Natural killer cell (primary cell): ENCODE measurements at regions not wholly inside any gene's neighbourhood (a gene's known extent, or its start where the extent isn't known, plus 50 kb on each side); places are given as distances from the start of the nearest gene placed in this dataset.

Experiments
- ATAC-seq, 3 donors: fragments of 150-1000 bp in 2 of 3; fragments of 200-7000 bp in 1 of 3; cut with Tn5 transposase; 1 replicate in 1 of 3; 2 replicates in 2 of 3; pipeline ENCODE4 v1.10.0; 2021; ENCODE audit warnings: mild to moderate bottlenecking in 2 of 3, moderate library complexity in 2 of 3
- DNase-seq, 2 donors: peaks; one replicate each; pipeline versions ENCODE4 v3.0.0 to v3.0.0-alpha.2; 2013 to 2021; ENCODE audit warnings: mixed read lengths in 1 of 2
- H3K27ac ChIP-seq: one replicate; pipeline ENCODE4 v1.5.1; 2013; ENCODE audit warnings: mild to moderate bottlenecking, low read length
- H3K27me3 ChIP-seq: one replicate; pipeline ENCODE4 v1.6.1; 2013; ENCODE audit warnings: low read length; ENCODE audit not compliant: control insufficient read depth, insufficient read depth
- H3K36me3 ChIP-seq: one replicate; pipeline ENCODE4 v1.6.1; 2013; ENCODE audit warnings: low read length; ENCODE audit not compliant: control insufficient read depth, insufficient read depth
- H3K4me1 ChIP-seq: one replicate; pipeline ENCODE4 v1.6.1; 2013; ENCODE audit warnings: low read length; ENCODE audit not compliant: control insufficient read depth, insufficient read depth
- H3K4me3 ChIP-seq: one replicate; pipeline ENCODE4 v1.5.1; 2013; ENCODE audit warnings: low read length
- H3K9me3 ChIP-seq: one replicate; pipeline ENCODE4 v1.6.1; 2013; ENCODE audit warnings: low read length; ENCODE audit not compliant: control insufficient read depth, insufficient read depth
- H3K27ac Mint-ChIP-seq, 2 donors: one replicate each; pipeline ENCODE4 v1.8.0; 2022; ENCODE audit warnings: mild to moderate bottlenecking in 2 of 2, mixed read lengths in 2 of 2, moderate library complexity in 1 of 2
- H3K27me3 Mint-ChIP-seq, 2 donors: one replicate each; pipeline ENCODE4 v1.8.0; 2022; ENCODE audit warnings: low read depth in 2 of 2, mixed read lengths in 2 of 2
- H3K36me3 Mint-ChIP-seq: one replicate; pipeline ENCODE4 v1.8.0; 2022; ENCODE audit warnings: mixed read lengths
- H3K4me1 Mint-ChIP-seq, 2 donors: one replicate each; pipeline ENCODE4 v1.8.0; 2022; ENCODE audit warnings: mixed read lengths in 2 of 2
- H3K4me3 Mint-ChIP-seq: one replicate; pipeline ENCODE4 v1.8.0; 2022; ENCODE audit warnings: mild to moderate bottlenecking, moderate library complexity, mixed read lengths
- H3K9me3 Mint-ChIP-seq, 2 donors: one replicate each; pipeline ENCODE4 v1.8.0; 2022; ENCODE audit warnings: mixed read lengths in 2 of 2
- CTCF ChIP-seq: fragments of 200-600 bp; IDR thresholded peaks from one replicate; pipeline ENCODE4 v1.8.0; 2022; ENCODE audit warnings: antibody characterized with exemption
- WGBS: methylation state at CpG from one replicate; pipeline ENCODE4 v1.1.7; 2013; ENCODE audit warnings: missing lambda C conversion rate; ENCODE audit not compliant: insufficient coverage; 5-methylcytosine and 5-hydroxymethylcytosine counted together
- intact Hi-C: fragments of 100-400 bp; cut with micrococcal nuclease; formaldehyde crosslinking; loops from one replicate; pipeline ENCODE4 v1.14.2; 2022

GRCh38 chr2:145801210-145801609, 1281.3 kb upstream of the ZEB2 start:
- no peaks in the 10 kb centered on the region for H3K4me1 Mint-ChIP-seq

GRCh38 chr2:145800151-145801091, 1280.5 kb upstream of the ZEB2 start:
- H3K4me3 ChIP-seq, result no peak overlapping the region
- Mint-ChIP-seq H3K27me3 (no peaks in the 10 kb centered on the region), H3K36me3 (no peaks in the 10 kb centered on the region), H3K9me3 (no peaks in the 10 kb centered on the region), H3K4me1 (no peaks in the 10 kb centered on the region), H3K27ac (no peak overlapping the region), H3K4me3 (no peak overlapping the region)
- no peak overlapping the region for H3K27ac ChIP-seq
- ATAC-seq (no peak), DNase-seq (no peak)
- intact Hi-C loops, result no loop called here
- TF ChIP-seq CTCF, result no peak
- 79% methylated on average over 6 of the region's 6 CpGs for WGBS
- no peaks in the 10 kb centered on the region for H3K9me3 ChIP-seq
- H3K4me1 ChIP-seq, result no peaks in the 10 kb centered on the region
- H3K36me3 ChIP-seq, result no peaks in the 10 kb centered on the region
- H3K27me3 ChIP-seq, result no peaks in the 10 kb centered on the region

More at GRCh38 chr2:145801210-145801609, 1281.3 kb upstream of the ZEB2 start:
- no peaks in the 10 kb centered on the region for H3K4me1 ChIP-seq
- Mint-ChIP-seq H3K27ac (no peak overlapping the region), H3K9me3 (no peaks in the 10 kb centered on the region), H3K36me3 (no peaks in the 10 kb centered on the region), H3K4me3 (no peak overlapping the region), H3K27me3 (no peaks in the 10 kb centered on the region)
- H3K36me3 ChIP-seq, result no peaks in the 10 kb centered on the region
- H3K27me3 ChIP-seq, result no peaks in the 10 kb centered on the region
- H3K27ac ChIP-seq, result no peak overlapping the region
- WGBS, result 93% methylated on average over 1 of the region's 1 CpG
- DNase-seq, result no peak
- H3K4me3 ChIP-seq, result no peak overlapping the region
- intact Hi-C loops, result no loop called here
- H3K9me3 ChIP-seq, result no peaks in the 10 kb centered on the region
- no peak for TF ChIP-seq CTCF
- ATAC-seq, result no peak

GRCh38 chr2:145799595-145800108, 1279.7 kb upstream of the ZEB2 start:
- no peak overlapping the region for H3K4me3 Mint-ChIP-seq
- TF ChIP-seq CTCF, result no peak
- no peak overlapping the region for H3K27ac Mint-ChIP-seq
- 93% methylated on average over 7 of the region's 7 CpGs for WGBS
- H3K4me3 ChIP-seq, result no peak overlapping the region
- H3K27ac ChIP-seq, result no peak overlapping the region
- ATAC-seq (no peak), DNase-seq (no peak)
- no peaks in the 10 kb centered on the region for H3K36me3 ChIP-seq
- H3K4me1 ChIP-seq, result no peaks in the 10 kb centered on the region
- H3K4me1 Mint-ChIP-seq, result no peaks in the 10 kb centered on the region
- intact Hi-C loops, result no loop called here
- no peaks in the 10 kb centered on the region for H3K9me3 Mint-ChIP-seq
- no peaks in the 10 kb centered on the region for H3K36me3 Mint-ChIP-seq
- no peaks in the 10 kb centered on the region for H3K27me3 Mint-ChIP-seq
- H3K27me3 ChIP-seq, result no peaks in the 10 kb centered on the region
- H3K9me3 ChIP-seq, result no peaks in the 10 kb centered on the region
